IMR-90 (cell line): ENCODE measurements at regions not wholly inside any gene's neighbourhood (a gene's known extent, or its start where the extent isn't known, plus 50 kb on each side); places are given as distances from the start of the nearest gene placed in this dataset.
"Not testable (repeated sequence)": the region's sequence is repeated elsewhere in the genome, so short reads cannot be mapped to it uniquely, and the experiment has no call there.

Experiments
- ATAC-seq: fragments of 200-7000 bp; cut with Tn5 transposase; 2 replicates; pipeline ENCODE4 v1.9.1; 2020; ENCODE audit warnings: low read depth, mild to moderate bottlenecking, moderate library complexity
- BruUV-seq: library from RNA; stranded (reverse); fragments of 400-500 nt; replicated peaks from 2 replicates; lab custom pipeline; 2021; lab: Mats Ljungman, UMichigan
- CTCF ChIA-PET: fragments of 300-600 bp; formaldehyde crosslinking; extraction: SDS; loops from one replicate; lab custom pipeline; 2021; ENCODE audit warnings: antibody characterized with exemption; lab: Yijun Ruan, JAX
- POLR2A ChIA-PET: fragments of 300-600 bp; sonication (Branson Sonifier 250); formaldehyde crosslinking; loops from one replicate; lab custom pipeline; 2022; ENCODE audit warnings: antibody characterized with exemption; ENCODE audit not compliant: unreplicated experiment; lab: Charles Lee
- DNase-seq: peaks from one replicate; pipeline ENCODE4 v3.0.0; 2013
- H2AFZ ChIP-seq: replicated peaks from 2 replicates; pipeline ENCODE3; 2013; ENCODE audit warnings: low read length, mild to moderate bottlenecking; ENCODE audit not compliant: poor library complexity
- H2AK5ac ChIP-seq: 2 replicates; pipeline ENCODE4 v1.6.1; 2013; ENCODE audit warnings: low read depth, low read length, inconsistent platforms
- H2AK9ac ChIP-seq: replicated peaks from 2 replicates; pipeline ENCODE3; 2013; ENCODE audit warnings: mild to moderate bottlenecking, low read depth, low read length, moderate library complexity; ENCODE audit not compliant: poor library complexity
- H2BK120ac ChIP-seq: 2 replicates; pipeline ENCODE4 v1.6.1; 2013; ENCODE audit warnings: low read depth, low read length, inconsistent platforms
- H2BK15ac ChIP-seq: 3 replicates; pipeline ENCODE4 v1.6.1; 2013; ENCODE audit warnings: low read depth, low read length, inconsistent platforms
- H2BK20ac ChIP-seq: 2 replicates; pipeline ENCODE4 v1.6.1; 2013; ENCODE audit warnings: low read depth, mild to moderate bottlenecking, inconsistent platforms, low read length, moderate library complexity
- H2BK5ac ChIP-seq: 2 replicates; pipeline ENCODE4 v1.6.1; 2013; ENCODE audit warnings: mild to moderate bottlenecking, low read depth, low read length, inconsistent platforms; ENCODE audit not compliant: poor library complexity, severe bottlenecking
- H3K14ac ChIP-seq: replicated peaks from 2 replicates; pipeline ENCODE4 v1.6.1; 2013; ENCODE audit warnings: low read depth, low read length, inconsistent platforms
- H3K18ac ChIP-seq: 2 replicates; pipeline ENCODE4 v1.6.1; 2013; ENCODE audit warnings: low read depth, low read length, control low read depth
- H3K23ac ChIP-seq: 2 replicates; pipeline ENCODE4 v1.6.1; 2013; ENCODE audit warnings: low read depth, low read length, inconsistent platforms
- H3K27ac ChIP-seq: 2 replicates; pipeline ENCODE4 v1.5.1; 2013; ENCODE audit warnings: mild to moderate bottlenecking, control low read depth, low read length; ENCODE audit not compliant: insufficient read depth
- H3K27me3 ChIP-seq: 2 replicates; pipeline ENCODE4 v1.6.1; 2013; ENCODE audit warnings: low read length; ENCODE audit not compliant: control insufficient read depth, insufficient read depth
- H3K36me3 ChIP-seq: 2 replicates; pipeline ENCODE4 v1.6.1; 2013; ENCODE audit warnings: low read length, mixed read lengths; ENCODE audit not compliant: control insufficient read depth, insufficient read depth
- H3K4ac ChIP-seq: 2 replicates; pipeline ENCODE4 v1.6.1; 2013; ENCODE audit warnings: low read depth, low read length, inconsistent platforms
- H3K4me1 ChIP-seq: 2 replicates; pipeline ENCODE4 v1.6.1; 2013; ENCODE audit warnings: low read length, mixed read lengths; ENCODE audit not compliant: control insufficient read depth, insufficient read depth
- H3K4me2 ChIP-seq: 2 replicates; pipeline ENCODE4 v1.6.1; 2013; ENCODE audit warnings: low read depth, mild to moderate bottlenecking, control low read depth, low read length, moderate library complexity
- H3K4me3 ChIP-seq: 2 replicates; pipeline ENCODE4 v1.5.1; 2013; ENCODE audit warnings: low read depth, mild to moderate bottlenecking, control low read depth, low read length, moderate library complexity; ENCODE audit not compliant: insufficient read depth
- H3K56ac ChIP-seq: 2 replicates; pipeline ENCODE4 v1.6.1; 2013; ENCODE audit warnings: low read length, inconsistent platforms; ENCODE audit not compliant: insufficient read depth; ENCODE audit errors: extremely low read depth
- H3K79me1 ChIP-seq, 2 experiments: 2 replicates each; pipeline ENCODE4 v1.6.1; 2013; ENCODE audit warnings: low read length in 2 of 2, inconsistent platforms in 1 of 2, low read depth in 1 of 2
- H3K9ac ChIP-seq: 2 replicates; pipeline ENCODE4 v1.6.1; 2013; ENCODE audit warnings: low read depth, low read length, control low read depth
- H3K9me1 ChIP-seq: 2 replicates; pipeline ENCODE4 v1.6.1; 2013; ENCODE audit warnings: low read length, inconsistent platforms; ENCODE audit not compliant: insufficient read depth
- H3K9me3 ChIP-seq: 2 replicates; pipeline ENCODE4 v1.6.1; 2013; ENCODE audit warnings: low read length; ENCODE audit not compliant: control insufficient read depth, insufficient read depth
- H4K20me1 ChIP-seq: 2 replicates; pipeline ENCODE4 v1.6.1; 2013; ENCODE audit warnings: low read length, inconsistent platforms; ENCODE audit not compliant: insufficient read depth
- H4K5ac ChIP-seq: 2 replicates; pipeline ENCODE4 v1.6.1; 2013; ENCODE audit warnings: mild to moderate bottlenecking, low read depth, low read length, control low read depth
- H4K8ac ChIP-seq, 2 experiments: 2 replicates each; pipeline ENCODE4 v1.6.1; 2013; ENCODE audit warnings: low read depth in 2 of 2, low read length in 2 of 2, control low read depth in 1 of 2, inconsistent platforms in 1 of 2
- H4K91ac ChIP-seq: 2 replicates; pipeline ENCODE4 v1.6.1; 2013; ENCODE audit warnings: low read depth, low read length, inconsistent platforms; ENCODE audit not compliant: insufficient read depth
- WGBS, 2 experiments: methylation state at CpG; one replicate each; pipeline versions ENCODE4 v1.1.5 to v1.1.7; 2013; ENCODE audit warnings: missing lambda C conversion rate in 2 of 2; ENCODE audit not compliant: insufficient read length in 1 of 2; ENCODE audit errors: extremely low coverage in 2 of 2; 5-methylcytosine and 5-hydroxymethylcytosine counted together
- dilution Hi-C: fragments of 300-500 bp; cut with HindIII; formaldehyde crosslinking; loops from one replicate; pipeline ENCODE4 v1.14.3; 2018; ENCODE audit warnings: low sequenced_read_pairs; ENCODE audit not compliant: unreplicated experiment
- in situ Hi-C: fragments of 300-500 bp; cut with MboI; formaldehyde crosslinking; loops from 3 replicates; pipeline ENCODE4 v1.14.3; 2019; ENCODE audit warnings: low sequenced_read_pairs, inconsistent platforms, mixed read lengths
- intact Hi-C: fragments of 100-400 bp; cut with micrococcal nuclease; formaldehyde crosslinking; loops from 2 replicates; pipeline ENCODE4 v1.10.0; 2022

- H3K56ac ChIP-seq, H4K8ac ChIP-seq, dilution Hi-C loops, H3K27ac ChIP-seq, DNase-seq, H2BK120ac ChIP-seq, H2AFZ ChIP-seq, H2BK15ac ChIP-seq, H3K4me2 ChIP-seq, H3K23ac ChIP-seq, H3K4me1 ChIP-seq, H3K27me3 ChIP-seq, H3K36me3 ChIP-seq, H2BK20ac ChIP-seq, H4K91ac ChIP-seq, CTCF ChIA-PET, H3K79me1 ChIP-seq, H3K9ac ChIP-seq, H4K5ac ChIP-seq, intact Hi-C loops, POLR2A ChIA-PET, BruUV-seq, H2BK5ac ChIP-seq, H2AK9ac ChIP-seq, H2AK5ac ChIP-seq, H3K14ac ChIP-seq, H4K20me1 ChIP-seq, H3K9me3 ChIP-seq, ATAC-seq, H3K9me1 ChIP-seq, H3K4me3 ChIP-seq, H3K4ac ChIP-seq, H3K18ac ChIP-seq, in situ Hi-C loops: not testable (repeated sequence)
- no CpG with 5 or more reads among the region's 3 CpGs for WGBS, 2 experiments
These were observed 172.5 kb upstream of the POGK start for GRCh38 chr1:166666790-166667189.

GRCh38 chr1:166667600-166667999, 171.7 kb upstream of the POGK start:
- BruUV-seq, H3K27ac ChIP-seq, POLR2A ChIA-PET: not testable (repeated sequence)

More at GRCh38 chr1:166667600-166667999, 171.7 kb upstream of the POGK start:
- H2BK5ac ChIP-seq, H3K4me2 ChIP-seq, H4K20me1 ChIP-seq, H2AK5ac ChIP-seq, H4K91ac ChIP-seq, H3K4me1 ChIP-seq, H2BK120ac ChIP-seq, ATAC-seq, H4K8ac ChIP-seq, H3K56ac ChIP-seq, dilution Hi-C loops, H3K14ac ChIP-seq, H2AFZ ChIP-seq, H3K27me3 ChIP-seq, H3K9me3 ChIP-seq, H3K23ac ChIP-seq, DNase-seq, H3K36me3 ChIP-seq, H3K79me1 ChIP-seq, H3K9ac ChIP-seq, H3K18ac ChIP-seq, H4K5ac ChIP-seq, H3K9me1 ChIP-seq, H2BK15ac ChIP-seq, H3K4ac ChIP-seq, H3K4me3 ChIP-seq, CTCF ChIA-PET, H2AK9ac ChIP-seq, in situ Hi-C loops, intact Hi-C loops, H2BK20ac ChIP-seq: not testable (repeated sequence)
- WGBS, 2 experiments, result no CpG with 5 or more reads among the region's 1 CpG
